ENCODE measurements at regions not wholly inside any gene's neighbourhood (a gene's known extent, or its start where the extent isn't known, plus 50 kb on each side); places are given as distances from the start of the nearest gene placed in this dataset.

GRCh38 chr13:58191754-58192153, 560.2 kb downstream of the PCDH17 start:
- H3K27me3 Mint-ChIP-seq (ENCODE audit: low read depth in 3 of 3): peaks cover 0 to 2% (median 0%) of the 10 kb centered on the region in 3 donors
- H3K4me1 Mint-ChIP-seq: no peaks in the 10 kb centered on the region
- no peak overlapping the region for H3K27ac Mint-ChIP-seq
- H3K9me3 Mint-ChIP-seq: peaks cover 7 to 39% (median 16%) of the 10 kb centered on the region in 6 donors
- H3K36me3 Mint-ChIP-seq: no peaks in the 10 kb centered on the region
- no peak overlapping the region for H3K4me3 Mint-ChIP-seq
- no peak for DNase-seq

- no peak for DNase-seq
- H3K9me3 Mint-ChIP-seq: peaks cover 0 to 37% (median 22%) of the 10 kb centered on the region in 6 donors
- no peaks in the 10 kb centered on the region for H3K4me1 Mint-ChIP-seq
- no peaks in the 10 kb centered on the region for H3K36me3 Mint-ChIP-seq
- H3K27me3 Mint-ChIP-seq (ENCODE audit: low read depth in 3 of 3): peaks cover 0 to 2% (median 1%) of the 10 kb centered on the region in 3 donors
- H3K27ac Mint-ChIP-seq: no peak overlapping the region
- H3K4me3 Mint-ChIP-seq: no peak overlapping the region
Observed at GRCh38 chr13:58202099-58202498, 570.6 kb downstream of the PCDH17 start.

- Mint-ChIP-seq H3K36me3 (peaks cover 0 to 3% (median 0%) of the 10 kb centered on the region in 3 donors), H3K9me3 (peaks cover 6 to 42% (median 27%) of the 10 kb centered on the region in 6 donors), H3K27ac (no peak overlapping the region), H3K4me1 (no peaks in the 10 kb centered on the region), H3K27me3 (ENCODE audit: low read depth in 3 of 3) (peaks cover 0 to 2% (median 1%) of the 10 kb centered on the region in 3 donors), H3K4me3 (no peak overlapping the region)
- DNase-seq: no peak
Observed at GRCh38 chr13:58207501-58207900, 576.0 kb downstream of the PCDH17 start.

GRCh38 chr13:58235454-58235853, 603.9 kb downstream of the PCDH17 start:
- DNase-seq: no peak
- no peaks in the 10 kb centered on the region for H3K27me3 Mint-ChIP-seq (ENCODE audit: low read depth in 3 of 3)
- peaks cover 12 to 49% (median 28%) of the 10 kb centered on the region in 6 donors for H3K9me3 Mint-ChIP-seq
- H3K36me3 Mint-ChIP-seq: no peaks in the 10 kb centered on the region
- H3K4me3 Mint-ChIP-seq: no peak overlapping the region
- H3K27ac Mint-ChIP-seq: no peak overlapping the region
- H3K4me1 Mint-ChIP-seq: no peaks in the 10 kb centered on the region

GRCh38 chr13:58238972-58239773, 607.6 kb downstream of the PCDH17 start:
- Mint-ChIP-seq H3K4me3 (no peak overlapping the region), H3K4me1 (no peaks in the 10 kb centered on the region), H3K27ac (no peak overlapping the region), H3K9me3 (peaks cover 15 to 55% (median 36%) of the 10 kb centered on the region in 6 donors), H3K27me3 (ENCODE audit: low read depth in 3 of 3) (no peaks in the 10 kb centered on the region), H3K36me3 (no peaks in the 10 kb centered on the region)
- DNase-seq: no peak

- Mint-ChIP-seq H3K27ac (no peak overlapping the region), H3K9me3 (peaks cover 15 to 61% (median 41%) of the 10 kb centered on the region in 6 donors), H3K4me3 (no peak overlapping the region), H3K27me3 (ENCODE audit: low read depth in 3 of 3) (peaks cover 0 to 2% (median 0%) of the 10 kb centered on the region in 3 donors), H3K36me3 (no peaks in the 10 kb centered on the region), H3K4me1 (no peaks in the 10 kb centered on the region)
- DNase-seq: no peak
Observed at GRCh38 chr13:58239774-58240268, 608.3 kb downstream of the PCDH17 start.

- no peaks in the 10 kb centered on the region for H3K4me1 Mint-ChIP-seq
- H3K27ac Mint-ChIP-seq: no peak overlapping the region
- no peak overlapping the region for H3K4me3 Mint-ChIP-seq
- no peak for DNase-seq
- H3K36me3 Mint-ChIP-seq: no peaks in the 10 kb centered on the region
- peaks cover 9 to 78% (median 49%) of the 10 kb centered on the region in 6 donors for H3K9me3 Mint-ChIP-seq
- peaks cover 0 to 4% (median 0%) of the 10 kb centered on the region in 3 donors for H3K27me3 Mint-ChIP-seq (ENCODE audit: low read depth in 3 of 3)
Observed at GRCh38 chr13:58247080-58247479, 615.5 kb downstream of the PCDH17 start.

- Mint-ChIP-seq H3K27me3 (ENCODE audit: low read depth in 3 of 3) (no peaks in the 10 kb centered on the region), H3K9me3 (peaks cover 10 to 59% (median 33%) of the 10 kb centered on the region in 6 donors), H3K4me1 (no peaks in the 10 kb centered on the region), H3K4me3 (no peak overlapping the region), H3K36me3 (no peaks in the 10 kb centered on the region), H3K27ac (no peak overlapping the region)
- DNase-seq: no peak
Observed at GRCh38 chr13:58254943-58255342, 623.4 kb downstream of the PCDH17 start.

GRCh38 chr13:58266271-58266670, 634.7 kb downstream of the PCDH17 start:
- H3K27ac Mint-ChIP-seq: no peak overlapping the region
- no peak overlapping the region for H3K4me3 Mint-ChIP-seq
- no peaks in the 10 kb centered on the region for H3K27me3 Mint-ChIP-seq (ENCODE audit: low read depth in 3 of 3)
- DNase-seq: no peak
- H3K4me1 Mint-ChIP-seq: no peaks in the 10 kb centered on the region
- H3K9me3 Mint-ChIP-seq: peaks cover 6 to 41% (median 17%) of the 10 kb centered on the region in 6 donors
- no peaks in the 10 kb centered on the region for H3K36me3 Mint-ChIP-seq

GRCh38 chr13:58298556-58299135, 667.1 kb downstream of the PCDH17 start:
- no peaks in the 10 kb centered on the region for H3K36me3 Mint-ChIP-seq
- H3K4me1 Mint-ChIP-seq: no peaks in the 10 kb centered on the region
- DNase-seq: no peak
- H3K4me3 Mint-ChIP-seq: no peak overlapping the region
- peaks cover 3 to 23% (median 10%) of the 10 kb centered on the region in 6 donors for H3K9me3 Mint-ChIP-seq
- H3K27me3 Mint-ChIP-seq (ENCODE audit: low read depth in 3 of 3): peaks cover 0 to 1% (median 0%) of the 10 kb centered on the region in 3 donors
- H3K27ac Mint-ChIP-seq: no peak overlapping the region

- no peaks in the 10 kb centered on the region for H3K4me1 Mint-ChIP-seq
- H3K27ac Mint-ChIP-seq: no peak overlapping the region
- no peaks in the 10 kb centered on the region for H3K27me3 Mint-ChIP-seq (ENCODE audit: low read depth in 3 of 3)
- no peaks in the 10 kb centered on the region for H3K36me3 Mint-ChIP-seq
- no peak for DNase-seq
- no peak overlapping the region for H3K4me3 Mint-ChIP-seq
- H3K9me3 Mint-ChIP-seq: peaks cover 2 to 19% (median 11%) of the 10 kb centered on the region in 6 donors
Observed at GRCh38 chr13:58300224-58300623, 668.7 kb downstream of the PCDH17 start.

- Mint-ChIP-seq H3K4me3 (no peak overlapping the region), H3K36me3 (no peaks in the 10 kb centered on the region), H3K4me1 (no peaks in the 10 kb centered on the region), H3K27ac (no peak overlapping the region), H3K27me3 (ENCODE audit: low read depth in 3 of 3) (no peaks in the 10 kb centered on the region), H3K9me3 (peaks cover 2 to 19% (median 12%) of the 10 kb centered on the region in 6 donors)
- no peak for DNase-seq
Observed at GRCh38 chr13:58300974-58301681, 669.6 kb downstream of the PCDH17 start.

GRCh38 chr13:58302349-58302748, 670.8 kb downstream of the PCDH17 start:
- Mint-ChIP-seq H3K27ac (no peak overlapping the region), H3K36me3 (no peaks in the 10 kb centered on the region), H3K4me3 (no peak overlapping the region)

GRCh38 chr13:58306062-58306461, 674.5 kb downstream of the PCDH17 start:
- H3K4me1 Mint-ChIP-seq: no peaks in the 10 kb centered on the region
- no peaks in the 10 kb centered on the region for H3K27me3 Mint-ChIP-seq (ENCODE audit: low read depth in 3 of 3)
- peaks cover 7 to 19% (median 14%) of the 10 kb centered on the region in 6 donors for H3K9me3 Mint-ChIP-seq
- H3K36me3 Mint-ChIP-seq: no peaks in the 10 kb centered on the region
- no peak overlapping the region for H3K27ac Mint-ChIP-seq
- DNase-seq: no peak
- H3K4me3 Mint-ChIP-seq: no peak overlapping the region

More at GRCh38 chr13:58302349-58302748, 670.8 kb downstream of the PCDH17 start:
- H3K4me1 Mint-ChIP-seq: no peaks in the 10 kb centered on the region
- peaks cover 2 to 21% (median 14%) of the 10 kb centered on the region in 6 donors for H3K9me3 Mint-ChIP-seq
- no peaks in the 10 kb centered on the region for H3K27me3 Mint-ChIP-seq (ENCODE audit: low read depth in 3 of 3)
- DNase-seq: no peak

Measured in immature natural killer cell (primary cell).